Osteoblast (primary cell): ENCODE measurements at regions not wholly inside any gene's neighbourhood (a gene's known extent, or its start where the extent isn't known, plus 50 kb on each side); places are given as distances from the start of the nearest gene placed in this dataset.
A peak's percentile ranks its signal among the peaks of the same experiment; 100 is the strongest.

Source experiments
- DNase-seq: peaks from one replicate; pipeline ENCODE4 v3.0.0; 2011; ENCODE audit warnings: low spot score, mixed read lengths; ENCODE audit not compliant: insufficient read length; ENCODE audit errors: missing footprints
- H2AFZ ChIP-seq: 2 replicates; pipeline ENCODE4 v1.6.0; 2011; ENCODE audit warnings: mild to moderate bottlenecking, low read length
- H3K27ac ChIP-seq: 2 replicates; pipeline ENCODE4 v1.5.1; 2011; ENCODE audit warnings: mild to moderate bottlenecking, low read depth, low read length, moderate library complexity
- H3K27me3 ChIP-seq: 2 replicates; pipeline ENCODE4 v1.6.0; 2012; ENCODE audit warnings: mild to moderate bottlenecking, control low read depth, inconsistent platforms, low read length, moderate library complexity; ENCODE audit not compliant: insufficient read depth
- H3K36me3 ChIP-seq: 2 replicates; pipeline ENCODE4 v1.5.1; 2011; ENCODE audit warnings: mild to moderate bottlenecking, low read length, control low read depth, moderate library complexity; ENCODE audit not compliant: insufficient read depth
- H3K4me1 ChIP-seq: 2 replicates; pipeline ENCODE4 v1.5.1; 2011; ENCODE audit warnings: mild to moderate bottlenecking, low read length, control low read depth, moderate library complexity; ENCODE audit not compliant: insufficient read depth
- H3K4me2 ChIP-seq: 2 replicates; pipeline ENCODE4 v1.6.0; 2011; ENCODE audit warnings: mild to moderate bottlenecking, low read length; ENCODE audit not compliant: insufficient read depth
- H3K4me3 ChIP-seq: fragments of 200-600 bp; sonication (generic); 3 replicates; pipeline ENCODE4 v1.5.1; 2012; ENCODE audit warnings: mild to moderate bottlenecking, low read length, inconsistent platforms; ENCODE audit not compliant: insufficient read depth
- H3K79me2 ChIP-seq: 2 replicates; pipeline ENCODE4 v1.6.0; 2012; ENCODE audit warnings: mild to moderate bottlenecking, low read length, control low read depth, inconsistent platforms; ENCODE audit not compliant: insufficient read depth
- H3K9me3 ChIP-seq: 2 replicates; pipeline ENCODE4 v1.5.1; 2011; ENCODE audit warnings: low read depth, low read length, control low read depth
- H4K20me1 ChIP-seq: 2 replicates; pipeline ENCODE4 v1.6.0; 2012; ENCODE audit warnings: mild to moderate bottlenecking, low read length, control low read depth; ENCODE audit not compliant: insufficient read depth
- TF ChIP-seq, protein P1 (sequence below): IDR thresholded peaks from 2 replicates; pipeline ENCODE4 v1.5.1; 2011; ENCODE audit warnings: mild to moderate bottlenecking, low read depth, low read length, moderate library complexity; ENCODE audit errors: extremely low read depth

DNA sequence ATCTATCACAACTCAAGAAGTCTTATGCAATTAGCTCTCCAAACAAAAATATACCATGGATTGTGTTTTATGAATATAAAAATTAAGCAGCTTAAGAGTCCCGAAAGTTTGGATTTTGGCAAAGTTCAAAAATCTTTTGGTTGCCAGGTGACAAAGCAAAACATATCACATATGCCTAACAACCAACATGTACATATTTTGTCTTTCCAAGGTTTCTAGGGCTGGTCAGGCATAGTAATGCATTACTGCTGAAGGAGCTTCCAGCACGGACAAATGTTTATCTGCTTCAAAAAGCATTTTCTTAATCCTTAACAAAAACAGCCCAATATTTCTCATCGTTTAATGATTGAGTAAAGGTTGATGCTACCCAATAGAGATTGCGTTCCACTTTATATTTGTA lies 1327.1 kb upstream of the ZEB2 start:
- H3K27me3 ChIP-seq: no peaks in the 10 kb centered on the region

DNA sequence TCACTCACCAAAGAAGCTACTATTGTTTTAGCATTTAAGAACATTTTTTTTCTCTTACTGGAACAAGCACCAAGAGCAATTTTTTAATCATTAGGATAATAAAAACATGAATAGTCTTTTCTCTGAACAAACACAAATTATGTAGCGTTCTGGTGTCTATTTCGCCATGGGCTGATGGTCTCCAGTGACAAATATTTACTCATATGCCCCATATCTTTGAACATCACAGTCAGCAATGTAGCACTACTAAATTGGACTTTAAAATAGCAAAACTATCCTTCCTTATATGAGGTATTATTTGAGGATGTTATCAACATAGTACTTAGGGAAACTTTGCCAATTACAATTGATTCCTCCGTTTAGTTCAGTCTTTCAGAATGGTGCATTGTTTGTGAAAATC lies 1326.0 kb upstream of the ZEB2 start:
- Histone ChIP-seq H3K4me2 (no peak overlapping the region), H3K36me3 (no peaks in the 10 kb centered on the region)

More for the DNA sequence above, 1327.1 kb upstream of the ZEB2 start:
- no peaks in the 10 kb centered on the region for H4K20me1 ChIP-seq
- H3K4me1 ChIP-seq: no peaks in the 10 kb centered on the region
- TF ChIP-seq, protein P1, sequence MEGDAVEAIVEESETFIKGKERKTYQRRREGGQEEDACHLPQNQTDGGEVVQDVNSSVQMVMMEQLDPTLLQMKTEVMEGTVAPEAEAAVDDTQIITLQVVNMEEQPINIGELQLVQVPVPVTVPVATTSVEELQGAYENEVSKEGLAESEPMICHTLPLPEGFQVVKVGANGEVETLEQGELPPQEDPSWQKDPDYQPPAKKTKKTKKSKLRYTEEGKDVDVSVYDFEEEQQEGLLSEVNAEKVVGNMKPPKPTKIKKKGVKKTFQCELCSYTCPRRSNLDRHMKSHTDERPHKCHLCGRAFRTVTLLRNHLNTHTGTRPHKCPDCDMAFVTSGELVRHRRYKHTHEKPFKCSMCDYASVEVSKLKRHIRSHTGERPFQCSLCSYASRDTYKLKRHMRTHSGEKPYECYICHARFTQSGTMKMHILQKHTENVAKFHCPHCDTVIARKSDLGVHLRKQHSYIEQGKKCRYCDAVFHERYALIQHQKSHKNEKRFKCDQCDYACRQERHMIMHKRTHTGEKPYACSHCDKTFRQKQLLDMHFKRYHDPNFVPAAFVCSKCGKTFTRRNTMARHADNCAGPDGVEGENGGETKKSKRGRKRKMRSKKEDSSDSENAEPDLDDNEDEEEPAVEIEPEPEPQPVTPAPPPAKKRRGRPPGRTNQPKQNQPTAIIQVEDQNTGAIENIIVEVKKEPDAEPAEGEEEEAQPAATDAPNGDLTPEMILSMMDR: no peak
- H3K27ac ChIP-seq: no peak overlapping the region
- H2AFZ ChIP-seq: no peak overlapping the region
- no peaks in the 10 kb centered on the region for H3K9me3 ChIP-seq
- H3K4me2 ChIP-seq: no peak overlapping the region
- DNase-seq: no peak
- no peak overlapping the region for H3K4me3 ChIP-seq
- no peaks in the 10 kb centered on the region for H3K36me3 ChIP-seq
- H3K79me2 ChIP-seq: no peaks in the 10 kb centered on the region

DNA sequence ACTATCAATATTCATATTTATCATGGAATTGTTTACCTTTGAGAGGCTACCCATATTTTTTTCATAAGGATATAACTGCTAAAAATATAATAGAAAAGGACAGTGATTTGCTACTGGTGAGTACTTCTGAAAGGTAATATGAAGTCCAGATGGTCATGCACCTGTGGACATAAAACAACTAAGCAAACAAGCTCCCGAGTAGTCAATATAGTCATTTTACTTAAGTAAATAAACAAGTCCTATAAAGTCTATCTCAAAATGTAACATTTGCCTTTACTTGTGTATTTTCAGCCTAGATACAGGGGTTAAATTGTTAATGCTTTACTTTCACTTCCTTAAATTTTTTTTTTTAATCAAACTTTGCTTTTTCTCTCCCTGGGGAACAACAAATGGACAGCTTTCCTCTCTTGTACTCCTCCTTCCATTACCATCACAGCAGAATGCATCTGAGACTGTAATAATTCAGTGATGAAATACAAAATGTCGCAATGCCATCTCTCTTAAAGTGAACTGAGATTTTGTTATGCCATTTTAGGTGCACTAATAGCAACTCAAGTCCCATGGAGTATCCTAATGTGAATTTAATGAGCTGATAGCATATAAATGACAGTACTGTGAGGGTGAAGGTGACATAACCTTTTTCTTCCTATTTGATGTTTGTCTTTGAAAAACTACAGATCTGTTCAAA lies 1325.4 kb upstream of the ZEB2 start:
- Histone ChIP-seq H3K4me3 (no peak overlapping the region), H3K27ac (no peak overlapping the region), H3K27me3 (no peaks in the 10 kb centered on the region), H4K20me1 (no peaks in the 10 kb centered on the region), H3K4me2 (no peak overlapping the region), H3K9me3 (no peaks in the 10 kb centered on the region), H2AFZ (peak overlapping the region; percentile 39), H3K79me2 (no peaks in the 10 kb centered on the region), H3K4me1 (no peaks in the 10 kb centered on the region), H3K36me3 (no peaks in the 10 kb centered on the region)
- no peak for DNase-seq
- TF ChIP-seq, protein P1: no peak

More for the DNA sequence above, 1326.0 kb upstream of the ZEB2 start:
- TF ChIP-seq, protein P1: no peak
- Histone ChIP-seq H3K9me3 (no peaks in the 10 kb centered on the region), H3K27ac (no peak overlapping the region), H3K4me3 (no peak overlapping the region), H3K4me1 (no peaks in the 10 kb centered on the region), H3K79me2 (no peaks in the 10 kb centered on the region), H4K20me1 (no peaks in the 10 kb centered on the region), H3K27me3 (no peaks in the 10 kb centered on the region), H2AFZ (no peak overlapping the region)
- no peak for DNase-seq

DNA sequence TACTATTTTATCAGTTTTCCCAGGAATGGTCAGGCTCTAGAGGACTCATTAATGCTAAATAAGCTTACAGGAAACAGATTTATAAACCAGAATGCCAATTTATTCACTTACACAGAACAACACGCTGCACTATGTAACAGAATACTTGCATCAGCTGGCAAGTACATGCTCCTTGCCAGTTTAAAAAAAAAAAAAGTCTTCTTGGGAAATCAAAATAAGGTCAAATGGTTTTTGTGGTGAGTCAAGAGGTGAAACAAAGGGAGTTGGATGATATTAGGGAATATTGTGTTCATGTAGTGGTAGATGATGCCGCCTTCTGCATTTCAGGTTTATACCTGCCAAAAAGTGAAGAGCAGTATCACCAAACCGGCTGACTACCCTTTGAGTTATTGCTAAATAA lies 1322.1 kb upstream of the ZEB2 start:
- Histone ChIP-seq H2AFZ (peak overlapping the region; percentile 44), H3K4me2 (no peak overlapping the region), H3K79me2 (no peaks in the 10 kb centered on the region), H3K4me1 (no peaks in the 10 kb centered on the region), H3K4me3 (no peak overlapping the region), H3K27ac (no peak overlapping the region), H4K20me1 (no peaks in the 10 kb centered on the region), H3K9me3 (no peaks in the 10 kb centered on the region), H3K27me3 (no peaks in the 10 kb centered on the region), H3K36me3 (no peaks in the 10 kb centered on the region)
- no peak for DNase-seq
- TF ChIP-seq, protein P1: no peak
